H1 (cell line): ENCODE measurements at regions not wholly inside any gene's neighbourhood (a gene's known extent, or its start where the extent isn't known, plus 50 kb on each side); places are given as distances from the start of the nearest gene placed in this dataset.

Experiments
- CHD7 ChIP-seq: fragments of 300-600 bp; sonication (generic); IDR thresholded peaks from 2 replicates; pipeline ENCODE4 v1.7.1; 2012; ENCODE audit warnings: low read length, moderate library complexity, mild to moderate bottlenecking, inconsistent platforms; ENCODE audit not compliant: insufficient replicate concordance
- POLR2A ChIP-seq, 2 experiments: IDR thresholded peaks; 1 replicate in 1 of 2; 2 replicates in 1 of 2; pipeline ENCODE4 v1.6.1; 2011; ENCODE audit warnings: low read depth in 2 of 2, low read length in 2 of 2, mild to moderate bottlenecking in 2 of 2; ENCODE audit errors: control extremely low read depth in 1 of 2
- TAF7 ChIP-seq: optimal IDR thresholded peaks from 2 replicates; pipeline ENCODE3; 2011; ENCODE audit warnings: low read depth, mild to moderate bottlenecking, inconsistent platforms, low read length, moderate library complexity, borderline replicate concordance
- USF2 ChIP-seq: IDR thresholded peaks from 2 replicates; pipeline ENCODE4 v1.6.1; 2011; ENCODE audit warnings: low read length, improper control_type of control experiment

- TF ChIP-seq CHD7: no peak
- TF ChIP-seq TAF7: no peak
- no peak for TF ChIP-seq USF2
- no peak for TF ChIP-seq POLR2A (IDR thresholded peaks at IDR 0.05; ENCODE audit: control extremely low read depth in 1 of 2, low read depth in 2 of 2, low read length in 2 of 2)
Observed at GRCh38 chr17:70024253-70024652, 50.8 kb upstream of the KCNJ16 start (continued).
